Large intestine (tissue), 3 donors: ENCODE measurements at regions not wholly inside any gene's neighbourhood (a gene's known extent, or its start where the extent isn't known, plus 50 kb on each side); places are given as distances from the start of the nearest gene placed in this dataset.

ENCODE experiments used
- DNase-seq, 2 donors: peaks; one replicate each; pipeline versions ENCODE4 v3.0.0 to v3.0.0-alpha.2; 2013
- H3K27ac ChIP-seq: one replicate; pipeline ENCODE4 v1.5.1; 2013; ENCODE audit warnings: low read length
- H3K27me3 ChIP-seq: 2 replicates; pipeline ENCODE4 v1.6.1; 2013; ENCODE audit warnings: low read length; ENCODE audit not compliant: control insufficient read depth, insufficient read depth
- H3K36me3 ChIP-seq: 2 replicates; pipeline ENCODE4 v1.6.1; 2013; ENCODE audit warnings: low read length; ENCODE audit not compliant: control insufficient read depth, insufficient read depth
- H3K4me1 ChIP-seq: one replicate; pipeline ENCODE4 v1.6.1; 2013; ENCODE audit warnings: low read length; ENCODE audit not compliant: control insufficient read depth, insufficient read depth
- H3K4me3 ChIP-seq: one replicate; pipeline ENCODE4 v1.5.1; 2013; ENCODE audit warnings: low read length
- H3K9me3 ChIP-seq: one replicate; pipeline ENCODE4 v1.6.1; 2013; ENCODE audit warnings: mild to moderate bottlenecking, low read depth, low read length, moderate library complexity; ENCODE audit not compliant: control insufficient read depth
- WGBS: methylation state at CpG from one replicate; pipeline ENCODE4 v1.1.5; 2013; ENCODE audit warnings: low lambda C conversion rate; ENCODE audit not compliant: insufficient coverage; 5-methylcytosine and 5-hydroxymethylcytosine counted together

GRCh38 chr3:34011171-34012101, 213.0 kb downstream of the PDCD6IP start:
- Histone ChIP-seq H3K9me3 (no peaks in the 10 kb centered on the region), H3K36me3 (no peaks in the 10 kb centered on the region), H3K27ac (no peak overlapping the region), H3K4me3 (no peak overlapping the region), H3K4me1 (peaks cover 10% of the 10 kb centered on the region), H3K27me3 (no peaks in the 10 kb centered on the region)
- WGBS = no CpG with 5 or more reads among the region's 3 CpGs
- no peak for DNase-seq

- peaks cover 2% of the 10 kb centered on the region for H3K27me3 ChIP-seq
- no peaks in the 10 kb centered on the region for H3K9me3 ChIP-seq
- peaks cover 10% of the 10 kb centered on the region for H3K4me1 ChIP-seq
- no peak overlapping the region for H3K27ac ChIP-seq
- 40% methylated on average over 1 of the region's 2 CpGs for WGBS
- no peaks in the 10 kb centered on the region for H3K36me3 ChIP-seq
- DNase-seq = peak; percentile 48 to 78
- no peak overlapping the region for H3K4me3 ChIP-seq
These were observed 213.7 kb downstream of the PDCD6IP start for GRCh38 chr3:34012102-34012461.

GRCh38 chr3:34013818-34014570, 215.6 kb downstream of the PDCD6IP start:
- H3K9me3 ChIP-seq = no peaks in the 10 kb centered on the region
- WGBS = 60% methylated on average over 1 of the region's 6 CpGs
- peaks cover 2% of the 10 kb centered on the region for H3K27me3 ChIP-seq
- DNase-seq = no peak
- H3K27ac ChIP-seq = no peak overlapping the region
- H3K4me1 ChIP-seq = peaks cover 10% of the 10 kb centered on the region
- H3K36me3 ChIP-seq = no peaks in the 10 kb centered on the region
- H3K4me3 ChIP-seq = no peak overlapping the region

GRCh38 chr3:34015204-34016142, 217.0 kb downstream of the PDCD6IP start:
- Histone ChIP-seq H3K9me3 (no peaks in the 10 kb centered on the region), H3K27ac (no peak overlapping the region), H3K4me1 (peaks cover 10% of the 10 kb centered on the region), H3K27me3 (peaks cover 2% of the 10 kb centered on the region), H3K4me3 (no peak overlapping the region), H3K36me3 (no peaks in the 10 kb centered on the region)
- no CpG with 5 or more reads among the region's 9 CpGs for WGBS
- DNase-seq = no peak

- no peak overlapping the region for H3K4me3 ChIP-seq
- H3K27me3 ChIP-seq = peaks cover 4% of the 10 kb centered on the region
- no peak overlapping the region for H3K27ac ChIP-seq
- peaks cover 1% of the 10 kb centered on the region for H3K4me1 ChIP-seq
- DNase-seq = no peak
- H3K9me3 ChIP-seq = no peaks in the 10 kb centered on the region
- WGBS = 94% methylated on average over 2 of the region's 6 CpGs
- H3K36me3 ChIP-seq = no peaks in the 10 kb centered on the region
These were observed 218.6 kb downstream of the PDCD6IP start for GRCh38 chr3:34016925-34017587.

GRCh38 chr3:34017757-34018156, 219.3 kb downstream of the PDCD6IP start:
- Histone ChIP-seq H3K27ac (no peak overlapping the region), H3K36me3 (no peaks in the 10 kb centered on the region), H3K4me3 (no peak overlapping the region), H3K27me3 (peaks cover 4% of the 10 kb centered on the region), H3K9me3 (no peaks in the 10 kb centered on the region), H3K4me1 (no peaks in the 10 kb centered on the region)
- no peak for DNase-seq

GRCh38 chr3:34019158-34019557, 220.7 kb downstream of the PDCD6IP start:
- H3K4me3 ChIP-seq = no peak overlapping the region
- H3K9me3 ChIP-seq = no peaks in the 10 kb centered on the region
- H3K27me3 ChIP-seq = peaks cover 4% of the 10 kb centered on the region
- DNase-seq = no peak
- 90% methylated on average over 2 of the region's 2 CpGs for WGBS
- H3K36me3 ChIP-seq = no peaks in the 10 kb centered on the region
- no peaks in the 10 kb centered on the region for H3K4me1 ChIP-seq
- H3K27ac ChIP-seq = no peak overlapping the region

GRCh38 chr3:34020170-34020569, 221.7 kb downstream of the PDCD6IP start:
- DNase-seq = no peak
- Histone ChIP-seq H3K36me3 (no peaks in the 10 kb centered on the region), H3K27ac (no peak overlapping the region), H3K9me3 (no peaks in the 10 kb centered on the region), H3K27me3 (peaks cover 4% of the 10 kb centered on the region), H3K4me1 (no peaks in the 10 kb centered on the region), H3K4me3 (no peak overlapping the region)

GRCh38 chr3:34020726-34021680, 222.6 kb downstream of the PDCD6IP start:
- peaks cover 4% of the 10 kb centered on the region for H3K27me3 ChIP-seq
- 80% methylated on average over 1 of the region's 8 CpGs for WGBS

More at GRCh38 chr3:34020726-34021680, 222.6 kb downstream of the PDCD6IP start:
- H3K4me3 ChIP-seq = no peak overlapping the region
- DNase-seq = no peak
- H3K36me3 ChIP-seq = no peaks in the 10 kb centered on the region
- no peaks in the 10 kb centered on the region for H3K9me3 ChIP-seq
- H3K4me1 ChIP-seq = no peaks in the 10 kb centered on the region
- no peak overlapping the region for H3K27ac ChIP-seq
